GM23338 (cell line): ENCODE measurements at regions not wholly inside any gene's neighbourhood (a gene's known extent, or its start where the extent isn't known, plus 50 kb on each side); places are given as distances from the start of the nearest gene placed in this dataset.

Experiments used
- CTCF ChIP-seq, 2 experiments: fragments of 200-600 bp in 1 of 2; sonication (generic) in 1 of 2; conservative IDR thresholded peaks; 2 replicates each; pipeline versions ENCODE4 v1.5.1 to v1.6.1; 2016 to 2017; ENCODE audit warnings: antibody characterized with exemption in 2 of 2, low read depth in 2 of 2, mild to moderate bottlenecking in 2 of 2, moderate library complexity in 1 of 2
- EZH2 ChIP-seq: fragments of 200-600 bp; sonication (generic); IDR thresholded peaks from one replicate; pipeline ENCODE4 v1.8.0; 2017; ENCODE audit warnings: antibody characterized with exemption, mild to moderate bottlenecking, low read depth; ENCODE audit not compliant: unreplicated experiment
- EZH2phosphoT487 ChIP-seq: fragments of 200-600 bp; sonication (generic); IDR thresholded peaks from one replicate; pipeline ENCODE4 v1.8.1; 2018; ENCODE audit warnings: antibody characterized with exemption; ENCODE audit not compliant: unreplicated experiment
- POLR2AphosphoS5 ChIP-seq: IDR thresholded peaks from 2 replicates; pipeline ENCODE4 v1.6.1; 2016; ENCODE audit warnings: antibody characterized with exemption, low read depth
- REST ChIP-seq: IDR thresholded peaks from one replicate; pipeline ENCODE4 v1.6.1; 2018; ENCODE audit warnings: antibody characterized with exemption; ENCODE audit not compliant: unreplicated experiment
- ZNF462 ChIP-seq: fragments of 250-450 bp; sonication (Bioruptor Pico); IDR thresholded peaks from 2 replicates; pipeline ENCODE4 v1.5.0; 2020; ENCODE audit warnings: mild to moderate bottlenecking, moderate library complexity

DNA sequence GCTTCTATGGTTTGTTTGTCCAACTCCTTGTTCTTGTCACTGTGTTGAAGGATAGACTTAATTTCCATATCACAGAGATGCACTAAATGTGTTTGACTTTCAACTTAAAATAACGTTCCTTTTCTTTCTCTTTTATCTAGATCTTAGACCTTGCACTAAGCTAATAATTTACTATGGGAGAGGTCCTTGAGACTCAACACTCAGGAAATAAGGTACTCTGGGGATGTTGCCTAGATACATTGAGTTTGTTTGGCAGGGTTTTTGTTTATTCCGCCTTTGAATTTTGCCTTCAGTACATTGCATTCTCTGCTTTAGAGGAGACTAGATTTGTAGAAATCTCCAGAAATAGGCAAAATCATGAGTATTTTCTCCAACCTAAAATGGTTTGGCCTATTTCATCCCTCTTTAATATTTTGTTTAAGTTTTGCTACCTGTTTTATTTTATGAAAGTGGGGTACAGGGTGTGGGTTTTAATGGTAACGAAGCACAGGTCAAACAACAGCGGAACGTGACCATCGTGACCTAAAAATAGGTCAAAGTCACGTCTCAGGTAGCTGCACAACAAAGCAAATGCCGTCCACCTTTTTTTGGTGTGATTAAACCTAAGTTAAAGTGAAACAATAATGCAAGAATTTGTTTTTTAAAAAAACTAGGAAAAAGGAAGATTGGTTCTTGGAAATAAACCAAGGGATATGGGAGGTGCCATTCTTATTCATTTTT is 115.3 kb upstream of the CPSF6 start:
- TF ChIP-seq CTCF (conservative IDR thresholded peaks at IDR 0.05; ENCODE audit: low read depth in 2 of 2) (no peak), EZH2phosphoT487 (no peak), REST (no peak), POLR2AphosphoS5 (no peak), EZH2 (no peak), ZNF462 (no peak)
